ENCODE measurements at regions not wholly inside any gene's neighbourhood (a gene's known extent, or its start where the extent isn't known, plus 50 kb on each side); places are given as distances from the start of the nearest gene placed in this dataset.

DNA sequence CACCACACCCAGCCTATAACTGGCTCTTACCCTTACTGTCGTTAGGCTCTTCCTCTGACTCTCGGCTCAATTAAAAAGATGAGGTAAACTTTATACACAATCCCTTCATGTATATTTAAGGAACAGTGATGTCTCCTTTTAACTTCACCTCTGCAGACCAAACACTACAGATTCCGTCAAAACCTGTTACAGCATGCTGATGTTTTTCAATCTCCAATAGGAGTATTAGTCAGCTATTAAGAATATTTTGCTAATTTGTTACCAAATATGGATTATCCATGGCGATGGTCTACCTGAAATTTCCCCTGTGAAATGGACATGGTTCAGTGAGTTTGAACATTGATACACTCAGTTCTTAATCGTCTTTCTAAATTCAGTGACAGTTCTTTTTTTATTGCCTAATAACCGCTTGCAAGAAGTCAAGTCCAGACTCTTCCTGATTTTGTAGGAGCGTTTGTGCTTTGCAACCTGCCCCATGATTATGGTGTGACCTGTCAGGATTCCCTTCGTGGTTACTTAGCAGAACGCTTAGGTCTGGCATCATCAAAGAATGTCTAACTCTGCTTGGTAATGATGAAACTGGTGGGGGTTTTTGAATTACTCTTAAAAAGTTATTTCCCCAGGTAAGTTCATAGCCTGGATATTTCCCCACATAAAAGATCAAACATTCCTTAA is 72.2 kb upstream of the STOX2 start:
- Histone ChIP-seq H2AFZ (ENCODE audit: low read length) (no peak overlapping the region), H3K27ac (ENCODE audit: low read depth, low read length, poor library complexity, severe bottlenecking) (no peak overlapping the region), H3K4me3 (ENCODE audit: low read depth, low read length, poor library complexity, severe bottlenecking) (no peak overlapping the region), H3K4me1 (ENCODE audit: insufficient read depth, low read length, poor library complexity, severe bottlenecking) (no peaks in the 10 kb centered on the region), H3K36me3 (ENCODE audit: insufficient read depth, low read length) (no peaks in the 10 kb centered on the region), H3K79me2 (ENCODE audit: insufficient read depth, low read depth, low read length) (no peaks in the 10 kb centered on the region), H3K9me2 (ENCODE audit: insufficient read depth, low read length) (no peaks in the 10 kb centered on the region), H4K20me1 (ENCODE audit: insufficient read depth, low read length) (no peaks in the 10 kb centered on the region), H3K9me3 (ENCODE audit: low read length) (no peaks in the 10 kb centered on the region), H3K4me2 (ENCODE audit: low read length) (no peak overlapping the region)
- no peak for DNase-seq (ENCODE audit: low spot score)
- TF ChIP-seq EZH2phosphoT487 (IDR thresholded peaks at IDR 0.05; ENCODE audit: borderline replicate concordance, low read depth, low read length): no peak
- TF ChIP-seq, protein P1, sequence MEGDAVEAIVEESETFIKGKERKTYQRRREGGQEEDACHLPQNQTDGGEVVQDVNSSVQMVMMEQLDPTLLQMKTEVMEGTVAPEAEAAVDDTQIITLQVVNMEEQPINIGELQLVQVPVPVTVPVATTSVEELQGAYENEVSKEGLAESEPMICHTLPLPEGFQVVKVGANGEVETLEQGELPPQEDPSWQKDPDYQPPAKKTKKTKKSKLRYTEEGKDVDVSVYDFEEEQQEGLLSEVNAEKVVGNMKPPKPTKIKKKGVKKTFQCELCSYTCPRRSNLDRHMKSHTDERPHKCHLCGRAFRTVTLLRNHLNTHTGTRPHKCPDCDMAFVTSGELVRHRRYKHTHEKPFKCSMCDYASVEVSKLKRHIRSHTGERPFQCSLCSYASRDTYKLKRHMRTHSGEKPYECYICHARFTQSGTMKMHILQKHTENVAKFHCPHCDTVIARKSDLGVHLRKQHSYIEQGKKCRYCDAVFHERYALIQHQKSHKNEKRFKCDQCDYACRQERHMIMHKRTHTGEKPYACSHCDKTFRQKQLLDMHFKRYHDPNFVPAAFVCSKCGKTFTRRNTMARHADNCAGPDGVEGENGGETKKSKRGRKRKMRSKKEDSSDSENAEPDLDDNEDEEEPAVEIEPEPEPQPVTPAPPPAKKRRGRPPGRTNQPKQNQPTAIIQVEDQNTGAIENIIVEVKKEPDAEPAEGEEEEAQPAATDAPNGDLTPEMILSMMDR (conservative IDR thresholded peaks at IDR 0.05; ENCODE audit: low read length): no peak
- POLR2A ChIA-PET: interaction anchor here (0.6 kb wide), 1 partner anchor 10 kb away, joined by 3 read pairs; no protein-coding TSS in a partner anchor
- intact Hi-C loops (cut with micrococcal nuclease; ENCODE audit: unreplicated experiment): no loop called here
- BruUV-seq (replicated peaks): no TSS peak
- CTCF ChIA-PET (ENCODE audit: unreplicated experiment): no interaction called here

DNA sequence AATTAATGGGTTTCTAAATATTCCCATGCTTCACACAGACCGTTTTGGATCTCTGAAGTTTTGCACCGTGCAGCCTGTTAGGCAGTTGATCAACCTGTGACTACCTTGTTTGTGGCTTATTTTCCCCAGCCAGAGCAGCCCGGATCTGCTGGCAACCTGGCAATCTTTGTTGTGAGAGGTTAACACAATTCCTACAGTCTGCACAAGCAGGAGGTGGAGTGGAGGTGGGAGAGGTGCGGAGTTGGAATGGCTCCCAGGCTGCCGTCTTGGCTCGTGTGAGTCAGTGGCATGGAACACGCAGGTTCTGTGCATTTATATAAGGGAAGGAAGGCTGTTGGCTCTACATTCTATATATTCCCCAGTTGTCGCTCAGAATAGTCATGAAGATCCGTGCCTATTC is 70.9 kb upstream of the STOX2 start:
- Histone ChIP-seq H3K79me2 (ENCODE audit: insufficient read depth, low read depth, low read length) (no peaks in the 10 kb centered on the region), H3K4me3 (ENCODE audit: low read depth, low read length, poor library complexity, severe bottlenecking) (no peak overlapping the region), H3K9me3 (ENCODE audit: low read length) (no peaks in the 10 kb centered on the region), H3K4me2 (ENCODE audit: low read length) (no peak overlapping the region), H3K27ac (ENCODE audit: low read depth, low read length, poor library complexity, severe bottlenecking) (no peak overlapping the region), H3K36me3 (ENCODE audit: insufficient read depth, low read length) (no peaks in the 10 kb centered on the region), H3K4me1 (ENCODE audit: insufficient read depth, low read length, poor library complexity, severe bottlenecking) (no peaks in the 10 kb centered on the region), H2AFZ (ENCODE audit: low read length) (no peak overlapping the region), H3K9me2 (ENCODE audit: insufficient read depth, low read length) (no peaks in the 10 kb centered on the region), H4K20me1 (ENCODE audit: insufficient read depth, low read length) (no peaks in the 10 kb centered on the region)
- ChIA-PET POLR2A (no interaction called here), CTCF (ENCODE audit: unreplicated experiment) (no interaction called here)
- intact Hi-C loops (cut with micrococcal nuclease; ENCODE audit: unreplicated experiment): no loop called here
- no peak for TF ChIP-seq EZH2phosphoT487 (IDR thresholded peaks at IDR 0.05; ENCODE audit: borderline replicate concordance, low read depth, low read length)
- TF ChIP-seq, protein P1 (conservative IDR thresholded peaks at IDR 0.05; ENCODE audit: low read length): no peak
- BruUV-seq (replicated peaks): no TSS peak
- DNase-seq (ENCODE audit: low spot score): no peak

DNA sequence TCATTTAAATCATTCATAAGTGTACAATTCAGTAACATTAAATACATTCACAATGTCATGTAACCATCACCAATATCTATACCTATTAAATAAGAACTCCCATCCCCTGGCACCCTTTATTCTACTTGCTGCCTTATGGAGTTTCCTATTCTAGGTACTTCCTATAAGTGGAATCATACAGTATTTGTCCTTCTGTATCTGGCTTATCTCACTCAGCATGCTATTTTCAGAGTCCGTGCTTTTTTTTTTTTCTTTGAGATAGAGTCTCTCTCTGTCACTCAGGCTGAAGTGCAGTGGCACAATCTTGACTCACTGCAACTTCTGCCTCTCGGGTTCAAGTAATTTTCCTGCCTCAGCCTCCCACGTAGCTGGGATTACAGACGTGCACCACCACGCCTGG is 67.9 kb upstream of the STOX2 start:
- TF ChIP-seq, protein P1 (conservative IDR thresholded peaks at IDR 0.05; ENCODE audit: low read length): no peak
- no peak for TF ChIP-seq EZH2phosphoT487 (IDR thresholded peaks at IDR 0.05; ENCODE audit: borderline replicate concordance, low read depth, low read length)
- Histone ChIP-seq H3K36me3 (ENCODE audit: insufficient read depth, low read length) (no peaks in the 10 kb centered on the region), H3K9me3 (ENCODE audit: low read length) (no peaks in the 10 kb centered on the region), H3K79me2 (ENCODE audit: insufficient read depth, low read depth, low read length) (no peaks in the 10 kb centered on the region), H3K9me2 (ENCODE audit: insufficient read depth, low read length) (no peaks in the 10 kb centered on the region), H3K27ac (ENCODE audit: low read depth, low read length, poor library complexity, severe bottlenecking) (no peak overlapping the region), H3K4me1 (ENCODE audit: insufficient read depth, low read length, poor library complexity, severe bottlenecking) (no peaks in the 10 kb centered on the region), H3K4me2 (ENCODE audit: low read length) (no peak overlapping the region), H2AFZ (ENCODE audit: low read length) (no peak overlapping the region), H4K20me1 (ENCODE audit: insufficient read depth, low read length) (no peaks in the 10 kb centered on the region), H3K4me3 (ENCODE audit: low read depth, low read length, poor library complexity, severe bottlenecking) (no peak overlapping the region)
- BruUV-seq (replicated peaks): no TSS peak
- intact Hi-C loops (cut with micrococcal nuclease; ENCODE audit: unreplicated experiment): loop anchor here (5.0 kb wide), 1 partner anchor 415 kb away; no protein-coding TSS in a partner anchor
- ChIA-PET CTCF (ENCODE audit: unreplicated experiment) (interaction anchor here (0.6 kb wide), 1 partner anchor 122 kb away, joined by 3 read pairs; no protein-coding TSS in a partner anchor), POLR2A (no interaction called here)
- DNase-seq (ENCODE audit: low spot score): no peak
